Medulla oblongata (tissue), 1 donor: ENCODE measurements at regions not wholly inside any gene's neighbourhood (a gene's known extent, or its start where the extent isn't known, plus 50 kb on each side); places are given as distances from the start of the nearest gene placed in this dataset.
"Not testable (repeated sequence)": the region's sequence is repeated elsewhere in the genome, so short reads cannot be mapped to it uniquely, and the experiment has no call there.

Experiments used
- DNase-seq: peaks from one replicate; pipeline ENCODE4 v3.0.0-alpha.2; 2015; ENCODE audit errors: extremely low spot score

GRCh38 chr11:86147004-86147403, 78.1 kb upstream of the PICALM start:
- DNase-seq: no peak

GRCh38 chr11:86145439-86146156, 76.7 kb upstream of the PICALM start:
- DNase-seq: no peak

- no peak for DNase-seq
Measured at GRCh38 chr11:86144846-86145245, 76.0 kb upstream of the PICALM start.

- DNase-seq: not testable (repeated sequence)
Measured at GRCh38 chr11:86144087-86144486, 75.2 kb upstream of the PICALM start.

- DNase-seq: no peak
Measured at GRCh38 chr11:86143087-86144030, 74.5 kb upstream of the PICALM start.

GRCh38 chr11:86142170-86142569, 73.3 kb upstream of the PICALM start:
- DNase-seq: no peak

GRCh38 chr11:86141727-86142126, 72.8 kb upstream of the PICALM start:
- no peak for DNase-seq

- no peak for DNase-seq
Measured at GRCh38 chr11:86140334-86140990, 71.6 kb upstream of the PICALM start.

GRCh38 chr11:86138958-86139357, 70.1 kb upstream of the PICALM start:
- DNase-seq: peak; percentile 72

GRCh38 chr11:86136538-86136937, 67.7 kb upstream of the PICALM start:
- no peak for DNase-seq

- no peak for DNase-seq
Measured at GRCh38 chr11:86135319-86135714, 66.4 kb upstream of the PICALM start.

- DNase-seq: peak; percentile 71
Measured at GRCh38 chr11:86134580-86135318, 65.9 kb upstream of the PICALM start.

GRCh38 chr11:86132667-86133249, 63.9 kb upstream of the PICALM start:
- DNase-seq: no peak

GRCh38 chr11:86129740-86130540, 61.1 kb upstream of the PICALM start:
- DNase-seq: no peak

GRCh38 chr11:86128914-86129313, 60.0 kb upstream of the PICALM start:
- DNase-seq: no peak

- DNase-seq: no peak
Measured at GRCh38 chr11:86126862-86127261, 58.0 kb upstream of the PICALM start.

- no peak for DNase-seq
Measured at GRCh38 chr11:86124251-86125233, 55.7 kb upstream of the PICALM start.

GRCh38 chr11:86122773-86123172, 53.9 kb upstream of the PICALM start:
- DNase-seq: no peak

- DNase-seq: no peak
Measured at GRCh38 chr11:86120807-86121206, 51.9 kb upstream of the PICALM start.
